HL-60 (cell line): ENCODE measurements at regions not wholly inside any gene's neighbourhood (a gene's known extent, or its start where the extent isn't known, plus 50 kb on each side); places are given as distances from the start of the nearest gene placed in this dataset.

Experiments used
- DNase-seq, 2 experiments: peaks; one replicate each; pipeline ENCODE4 v3.0.0-alpha.2; 2010 to 2020; ENCODE audit warnings: low read depth in 1 of 2, low spot score in 1 of 2
- H3K27ac ChIP-seq: fragments of 250-450 bp; sonication (Bioruptor Pico); replicated peaks from 2 replicates; pipeline ENCODE4 v1.5.1; 2020; ENCODE audit warnings: mild to moderate bottlenecking, moderate library complexity
- H3K27me3 ChIP-seq: fragments of 250-450 bp; sonication (Bioruptor Pico); 2 replicates; pipeline ENCODE4 v1.5.1; 2021; ENCODE audit warnings: mild to moderate bottlenecking, moderate library complexity; ENCODE audit not compliant: insufficient read depth, poor library complexity, severe bottlenecking
- H3K4me3 ChIP-seq: replicated peaks from 2 replicates; pipeline ENCODE4 v1.5.1; 2011; ENCODE audit warnings: mild to moderate bottlenecking, control low read depth, low read length; ENCODE audit not compliant: insufficient read depth
- GABPA ChIP-seq: IDR thresholded peaks from 2 replicates; pipeline ENCODE4 v1.6.1; 2012; ENCODE audit warnings: low read depth
- POLR2AphosphoS5 ChIP-seq: IDR thresholded peaks from 2 replicates; pipeline ENCODE4 v1.6.1; 2012; ENCODE audit warnings: low read depth
- SPI1 ChIP-seq: IDR thresholded peaks from 2 replicates; pipeline ENCODE4 v1.6.1; 2012; ENCODE audit warnings: low read depth, mild to moderate bottlenecking, borderline replicate concordance
- TF ChIP-seq, protein P1 (sequence below): IDR thresholded peaks from one replicate; pipeline ENCODE4 v1.5.1; 2011; ENCODE audit warnings: low read length, control low read depth, inconsistent platforms; ENCODE audit not compliant: insufficient read depth
- TF ChIP-seq, protein P2 (sequence below): IDR thresholded peaks from 2 replicates; pipeline ENCODE4 v1.6.1; 2012; ENCODE audit warnings: low read depth; ENCODE audit not compliant: insufficient replicate concordance

DNA sequence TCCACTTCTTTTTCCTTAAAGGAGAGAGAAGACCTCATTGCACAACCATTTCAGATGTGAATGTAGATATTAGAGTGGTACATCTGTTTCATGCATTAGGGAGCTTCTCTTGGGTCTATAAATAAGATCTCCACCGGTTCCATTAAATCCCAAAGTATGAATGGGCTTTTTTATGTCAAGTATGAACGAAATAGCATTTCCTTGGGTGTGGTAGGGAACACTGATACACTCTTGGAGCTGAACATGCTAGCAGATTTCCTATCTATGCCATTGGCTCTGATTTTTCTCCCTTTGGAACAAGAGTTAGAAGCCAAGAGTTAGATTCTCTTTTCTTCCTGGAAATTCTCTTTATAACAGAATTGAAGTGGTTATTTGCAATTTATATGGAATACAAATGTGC is 245.6 kb upstream of the ADAMTS5 start:
- no peak for TF ChIP-seq GABPA
- TF ChIP-seq, protein P1, sequence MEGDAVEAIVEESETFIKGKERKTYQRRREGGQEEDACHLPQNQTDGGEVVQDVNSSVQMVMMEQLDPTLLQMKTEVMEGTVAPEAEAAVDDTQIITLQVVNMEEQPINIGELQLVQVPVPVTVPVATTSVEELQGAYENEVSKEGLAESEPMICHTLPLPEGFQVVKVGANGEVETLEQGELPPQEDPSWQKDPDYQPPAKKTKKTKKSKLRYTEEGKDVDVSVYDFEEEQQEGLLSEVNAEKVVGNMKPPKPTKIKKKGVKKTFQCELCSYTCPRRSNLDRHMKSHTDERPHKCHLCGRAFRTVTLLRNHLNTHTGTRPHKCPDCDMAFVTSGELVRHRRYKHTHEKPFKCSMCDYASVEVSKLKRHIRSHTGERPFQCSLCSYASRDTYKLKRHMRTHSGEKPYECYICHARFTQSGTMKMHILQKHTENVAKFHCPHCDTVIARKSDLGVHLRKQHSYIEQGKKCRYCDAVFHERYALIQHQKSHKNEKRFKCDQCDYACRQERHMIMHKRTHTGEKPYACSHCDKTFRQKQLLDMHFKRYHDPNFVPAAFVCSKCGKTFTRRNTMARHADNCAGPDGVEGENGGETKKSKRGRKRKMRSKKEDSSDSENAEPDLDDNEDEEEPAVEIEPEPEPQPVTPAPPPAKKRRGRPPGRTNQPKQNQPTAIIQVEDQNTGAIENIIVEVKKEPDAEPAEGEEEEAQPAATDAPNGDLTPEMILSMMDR, result no peak
- no peak for TF ChIP-seq SPI1
- no peak for TF ChIP-seq POLR2AphosphoS5
- TF ChIP-seq, protein P2, sequence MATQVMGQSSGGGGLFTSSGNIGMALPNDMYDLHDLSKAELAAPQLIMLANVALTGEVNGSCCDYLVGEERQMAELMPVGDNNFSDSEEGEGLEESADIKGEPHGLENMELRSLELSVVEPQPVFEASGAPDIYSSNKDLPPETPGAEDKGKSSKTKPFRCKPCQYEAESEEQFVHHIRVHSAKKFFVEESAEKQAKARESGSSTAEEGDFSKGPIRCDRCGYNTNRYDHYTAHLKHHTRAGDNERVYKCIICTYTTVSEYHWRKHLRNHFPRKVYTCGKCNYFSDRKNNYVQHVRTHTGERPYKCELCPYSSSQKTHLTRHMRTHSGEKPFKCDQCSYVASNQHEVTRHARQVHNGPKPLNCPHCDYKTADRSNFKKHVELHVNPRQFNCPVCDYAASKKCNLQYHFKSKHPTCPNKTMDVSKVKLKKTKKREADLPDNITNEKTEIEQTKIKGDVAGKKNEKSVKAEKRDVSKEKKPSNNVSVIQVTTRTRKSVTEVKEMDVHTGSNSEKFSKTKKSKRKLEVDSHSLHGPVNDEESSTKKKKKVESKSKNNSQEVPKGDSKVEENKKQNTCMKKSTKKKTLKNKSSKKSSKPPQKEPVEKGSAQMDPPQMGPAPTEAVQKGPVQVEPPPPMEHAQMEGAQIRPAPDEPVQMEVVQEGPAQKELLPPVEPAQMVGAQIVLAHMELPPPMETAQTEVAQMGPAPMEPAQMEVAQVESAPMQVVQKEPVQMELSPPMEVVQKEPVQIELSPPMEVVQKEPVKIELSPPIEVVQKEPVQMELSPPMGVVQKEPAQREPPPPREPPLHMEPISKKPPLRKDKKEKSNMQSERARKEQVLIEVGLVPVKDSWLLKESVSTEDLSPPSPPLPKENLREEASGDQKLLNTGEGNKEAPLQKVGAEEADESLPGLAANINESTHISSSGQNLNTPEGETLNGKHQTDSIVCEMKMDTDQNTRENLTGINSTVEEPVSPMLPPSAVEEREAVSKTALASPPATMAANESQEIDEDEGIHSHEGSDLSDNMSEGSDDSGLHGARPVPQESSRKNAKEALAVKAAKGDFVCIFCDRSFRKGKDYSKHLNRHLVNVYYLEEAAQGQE, result no peak
- no peaks in the 10 kb centered on the region for H3K27me3 ChIP-seq

DNA sequence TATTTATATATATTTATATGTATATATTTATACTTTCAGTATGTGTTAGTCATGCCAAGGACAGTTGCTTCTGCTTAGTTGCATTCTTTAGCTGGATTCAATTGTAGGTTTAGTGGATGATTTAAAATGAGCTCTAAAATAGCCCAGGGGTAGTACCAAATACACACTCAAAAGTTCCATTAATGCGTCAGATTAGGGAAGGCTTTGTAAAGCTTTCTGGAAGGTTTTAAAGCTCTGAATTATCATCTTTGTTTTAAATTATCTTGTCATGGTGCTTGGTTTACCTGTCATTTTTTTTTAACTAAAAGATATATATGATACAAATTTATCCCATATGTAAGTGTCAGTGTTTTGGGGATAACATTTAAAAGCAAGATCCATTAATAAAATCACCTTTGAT is 242.7 kb upstream of the ADAMTS5 start:
- Histone ChIP-seq H3K4me3 (no peak overlapping the region), H3K27me3 (no peaks in the 10 kb centered on the region), H3K27ac (no peak overlapping the region)
- TF ChIP-seq, protein P1, result no peak
- TF ChIP-seq GABPA, result no peak
- no peak for TF ChIP-seq SPI1
- DNase-seq, result no peak

More for the DNA sequence above, 245.6 kb upstream of the ADAMTS5 start:
- no peak for DNase-seq
- H3K27ac ChIP-seq, result no peak overlapping the region
- no peak overlapping the region for H3K4me3 ChIP-seq

DNA sequence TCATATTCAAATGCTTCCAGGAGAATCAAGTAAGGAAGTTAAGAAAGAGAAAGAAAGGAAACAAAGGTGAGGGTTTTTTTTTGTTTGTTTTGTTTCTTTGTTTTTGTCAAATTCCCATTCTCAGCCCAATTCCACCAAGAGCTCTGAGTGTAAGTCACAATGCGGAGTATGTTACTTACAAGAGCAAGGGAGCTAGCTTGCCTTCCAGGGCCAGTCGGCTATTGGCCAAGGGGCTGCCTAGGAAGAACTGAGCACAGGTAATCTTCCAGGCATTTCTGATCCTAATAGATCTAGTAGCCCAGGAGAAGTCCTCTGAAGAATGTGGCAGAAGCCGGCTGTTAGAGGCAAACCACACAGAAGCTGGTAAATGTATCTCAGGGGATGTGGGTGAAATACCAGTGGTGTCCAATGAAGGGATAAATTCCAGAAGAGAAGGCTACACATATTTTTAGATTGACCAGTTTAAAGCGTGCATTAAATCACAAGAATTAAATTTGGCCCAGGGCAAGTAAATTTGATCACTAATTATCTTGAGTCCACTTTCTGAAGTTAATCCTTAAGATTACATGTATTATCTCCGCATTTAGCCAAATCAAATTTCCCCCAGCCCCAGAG is 239.6 kb upstream of the ADAMTS5 start:
- H3K4me3 ChIP-seq, result no peak overlapping the region
- no peak overlapping the region for H3K27ac ChIP-seq
- TF ChIP-seq, protein P2, result no peak
- TF ChIP-seq SPI1 (no peak), POLR2AphosphoS5 (no peak), GABPA (no peak)
- TF ChIP-seq, protein P1, result no peak
- DNase-seq, result no peak
- no peaks in the 10 kb centered on the region for H3K27me3 ChIP-seq

DNA sequence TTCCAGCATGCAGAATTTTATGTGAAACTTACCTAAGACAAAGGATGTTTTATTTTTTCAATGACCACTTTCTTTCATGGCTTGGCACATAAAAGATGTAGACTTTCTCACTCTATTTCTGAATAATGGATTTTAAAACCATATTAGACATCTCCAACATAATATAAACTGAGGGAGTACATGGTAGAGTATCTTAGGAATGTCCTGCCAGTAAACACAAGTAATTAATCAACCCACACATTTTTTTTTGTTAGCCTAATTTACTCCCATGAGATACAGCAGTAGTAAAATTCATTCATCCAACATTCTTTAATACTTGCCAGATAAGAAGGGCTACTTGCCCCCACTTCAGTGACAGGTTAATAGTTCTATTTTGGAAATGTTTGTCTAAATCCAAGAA is 235.4 kb upstream of the ADAMTS5 start:
- no peak overlapping the region for H3K27ac ChIP-seq
- DNase-seq, result no peak
- no peak for TF ChIP-seq GABPA
- no peaks in the 10 kb centered on the region for H3K27me3 ChIP-seq
- H3K4me3 ChIP-seq, result no peak overlapping the region
